ENCODE measurements at regions not wholly inside any gene's neighbourhood (a gene's known extent, or its start where the extent isn't known, plus 50 kb on each side); places are given as distances from the start of the nearest gene placed in this dataset.
A peak's percentile ranks its signal among the peaks of the same experiment; 100 is the strongest.

DNA sequence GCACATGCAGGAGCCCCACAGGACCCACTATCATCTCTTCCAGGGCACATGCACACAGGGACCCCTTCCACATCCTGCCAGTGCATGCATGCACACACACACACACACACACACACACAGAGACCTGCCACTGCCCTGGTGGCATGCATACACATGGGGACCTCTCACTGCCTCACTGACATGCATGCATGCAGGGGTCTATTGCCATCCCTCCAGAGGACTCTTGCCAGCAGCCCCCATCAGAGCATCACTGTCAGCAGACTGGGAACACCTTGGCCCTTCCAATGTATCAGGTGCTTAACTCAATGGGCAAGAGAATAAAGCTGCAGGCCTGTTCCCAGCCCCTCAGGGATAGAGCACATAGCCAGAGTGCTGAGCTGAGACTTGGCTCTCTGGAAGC, 433.6 kb upstream of the PPP1R2C start:
- Mint-ChIP-seq H3K4me1 (ENCODE audit: low read depth, unreplicated experiment) (no peaks in the 10 kb centered on the region), H3K9me3 (ENCODE audit: unreplicated experiment) (no peaks in the 10 kb centered on the region), H3K36me3 (ENCODE audit: unreplicated experiment) (no peaks in the 10 kb centered on the region), H3K27me3 (ENCODE audit: unreplicated experiment) (no peaks in the 10 kb centered on the region), H3K4me3 (ENCODE audit: unreplicated experiment) (no peak overlapping the region), H3K27ac (ENCODE audit: unreplicated experiment) (no peak overlapping the region)
- TF ChIP-seq CTCF (IDR thresholded peaks at IDR 0.05; ENCODE audit: partially characterized antibody, unreplicated experiment): no peak
- no peak for DNase-seq

- H3K27ac Mint-ChIP-seq (ENCODE audit: unreplicated experiment): no peak overlapping the region
- no peaks in the 10 kb centered on the region for H3K27me3 Mint-ChIP-seq (ENCODE audit: unreplicated experiment)
- H3K4me3 Mint-ChIP-seq (ENCODE audit: unreplicated experiment): no peak overlapping the region
- no peak for DNase-seq
- no peaks in the 10 kb centered on the region for H3K36me3 Mint-ChIP-seq (ENCODE audit: unreplicated experiment)
- H3K9me3 Mint-ChIP-seq (ENCODE audit: unreplicated experiment): no peaks in the 10 kb centered on the region
- TF ChIP-seq CTCF (IDR thresholded peaks at IDR 0.05; ENCODE audit: partially characterized antibody, unreplicated experiment): no peak
- H3K4me1 Mint-ChIP-seq (ENCODE audit: low read depth, unreplicated experiment): no peaks in the 10 kb centered on the region
These were observed 437.9 kb upstream of the MAOA start for GRCh38 chrX:43218198-43218597.

- Mint-ChIP-seq H3K36me3 (ENCODE audit: unreplicated experiment) (no peaks in the 10 kb centered on the region), H3K9me3 (ENCODE audit: unreplicated experiment) (no peaks in the 10 kb centered on the region), H3K4me3 (ENCODE audit: unreplicated experiment) (no peak overlapping the region), H3K27ac (ENCODE audit: unreplicated experiment) (no peak overlapping the region), H3K27me3 (ENCODE audit: unreplicated experiment) (no peaks in the 10 kb centered on the region), H3K4me1 (ENCODE audit: low read depth, unreplicated experiment) (no peaks in the 10 kb centered on the region)
- DNase-seq: no peak
- no peak for TF ChIP-seq CTCF (IDR thresholded peaks at IDR 0.05; ENCODE audit: partially characterized antibody, unreplicated experiment)
These were observed 431.6 kb upstream of the MAOA start for GRCh38 chrX:43224496-43224895.

- no peak for TF ChIP-seq CTCF (IDR thresholded peaks at IDR 0.05; ENCODE audit: partially characterized antibody, unreplicated experiment)
- no peaks in the 10 kb centered on the region for H3K9me3 Mint-ChIP-seq (ENCODE audit: unreplicated experiment)
These were observed 430.3 kb upstream of the MAOA start for GRCh38 chrX:43225626-43226328.

GRCh38 chrX:43238461-43238945, 417.6 kb upstream of the MAOA start:
- Mint-ChIP-seq H3K4me1 (ENCODE audit: low read depth, unreplicated experiment) (no peaks in the 10 kb centered on the region), H3K27ac (ENCODE audit: unreplicated experiment) (no peak overlapping the region), H3K9me3 (ENCODE audit: unreplicated experiment) (peaks cover 2% of the 10 kb centered on the region), H3K27me3 (ENCODE audit: unreplicated experiment) (peaks cover 2% of the 10 kb centered on the region), H3K4me3 (ENCODE audit: unreplicated experiment) (no peak overlapping the region), H3K36me3 (ENCODE audit: unreplicated experiment) (no peaks in the 10 kb centered on the region)
- TF ChIP-seq CTCF (IDR thresholded peaks at IDR 0.05; ENCODE audit: partially characterized antibody, unreplicated experiment): no peak
- peak; percentile 11 for DNase-seq

More at GRCh38 chrX:43225626-43226328, 430.3 kb upstream of the MAOA start:
- no peak for DNase-seq
- Mint-ChIP-seq H3K27ac (ENCODE audit: unreplicated experiment) (no peak overlapping the region), H3K4me1 (ENCODE audit: low read depth, unreplicated experiment) (no peaks in the 10 kb centered on the region), H3K4me3 (ENCODE audit: unreplicated experiment) (no peak overlapping the region), H3K27me3 (ENCODE audit: unreplicated experiment) (no peaks in the 10 kb centered on the region), H3K36me3 (ENCODE audit: unreplicated experiment) (no peaks in the 10 kb centered on the region)
